ENCODE measurements at regions not wholly inside any gene's neighbourhood (a gene's known extent, or its start where the extent isn't known, plus 50 kb on each side); places are given as distances from the start of the nearest gene placed in this dataset.

DNA sequence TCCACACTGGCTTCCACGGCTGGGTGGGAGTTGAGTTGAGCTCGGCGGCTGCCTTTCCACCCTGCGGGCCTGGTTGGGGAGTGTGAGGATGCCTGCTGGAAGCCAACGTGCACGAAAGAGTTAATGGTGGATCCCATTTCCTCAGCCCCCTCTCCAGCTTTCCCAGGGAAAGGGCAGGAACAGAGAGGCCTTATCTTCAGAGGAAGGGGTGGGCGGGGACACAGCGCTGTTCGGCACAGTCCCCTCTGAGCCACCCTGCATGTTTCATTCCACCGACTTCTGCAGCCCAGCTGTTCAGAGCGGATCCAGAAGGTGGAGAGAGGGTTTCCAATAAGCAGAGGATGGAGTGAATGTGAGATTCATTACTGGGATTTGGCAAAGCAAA lies 295.3 kb downstream of the SEC14L1 start:
- TF ChIP-seq, protein P1, sequence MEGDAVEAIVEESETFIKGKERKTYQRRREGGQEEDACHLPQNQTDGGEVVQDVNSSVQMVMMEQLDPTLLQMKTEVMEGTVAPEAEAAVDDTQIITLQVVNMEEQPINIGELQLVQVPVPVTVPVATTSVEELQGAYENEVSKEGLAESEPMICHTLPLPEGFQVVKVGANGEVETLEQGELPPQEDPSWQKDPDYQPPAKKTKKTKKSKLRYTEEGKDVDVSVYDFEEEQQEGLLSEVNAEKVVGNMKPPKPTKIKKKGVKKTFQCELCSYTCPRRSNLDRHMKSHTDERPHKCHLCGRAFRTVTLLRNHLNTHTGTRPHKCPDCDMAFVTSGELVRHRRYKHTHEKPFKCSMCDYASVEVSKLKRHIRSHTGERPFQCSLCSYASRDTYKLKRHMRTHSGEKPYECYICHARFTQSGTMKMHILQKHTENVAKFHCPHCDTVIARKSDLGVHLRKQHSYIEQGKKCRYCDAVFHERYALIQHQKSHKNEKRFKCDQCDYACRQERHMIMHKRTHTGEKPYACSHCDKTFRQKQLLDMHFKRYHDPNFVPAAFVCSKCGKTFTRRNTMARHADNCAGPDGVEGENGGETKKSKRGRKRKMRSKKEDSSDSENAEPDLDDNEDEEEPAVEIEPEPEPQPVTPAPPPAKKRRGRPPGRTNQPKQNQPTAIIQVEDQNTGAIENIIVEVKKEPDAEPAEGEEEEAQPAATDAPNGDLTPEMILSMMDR (conservative IDR thresholded peaks at IDR 0.05 in 1 of 2, IDR thresholded peaks at IDR 0.05 in 1 of 2; ENCODE audit: low read depth in 1 of 2, low read length in 2 of 2): no peak
- no peak for TF ChIP-seq EZH2 (IDR thresholded peaks at IDR 0.05; ENCODE audit: low read length, missing control alignments)
